ENCODE measurements at regions not wholly inside any gene's neighbourhood (a gene's known extent, or its start where the extent isn't known, plus 50 kb on each side); places are given as distances from the start of the nearest gene placed in this dataset.

- no peak for DNase-seq (ENCODE audit: low read depth in 2 of 3, low spot score in 2 of 3)
These were observed 92.4 kb upstream of the TMEM45B start for GRCh38 chr11:129723146-129723760.

GRCh38 chr11:129723761-129724162, 91.9 kb upstream of the TMEM45B start:
- no peak for DNase-seq (ENCODE audit: low read depth in 2 of 3, low spot score in 2 of 3)

DNA sequence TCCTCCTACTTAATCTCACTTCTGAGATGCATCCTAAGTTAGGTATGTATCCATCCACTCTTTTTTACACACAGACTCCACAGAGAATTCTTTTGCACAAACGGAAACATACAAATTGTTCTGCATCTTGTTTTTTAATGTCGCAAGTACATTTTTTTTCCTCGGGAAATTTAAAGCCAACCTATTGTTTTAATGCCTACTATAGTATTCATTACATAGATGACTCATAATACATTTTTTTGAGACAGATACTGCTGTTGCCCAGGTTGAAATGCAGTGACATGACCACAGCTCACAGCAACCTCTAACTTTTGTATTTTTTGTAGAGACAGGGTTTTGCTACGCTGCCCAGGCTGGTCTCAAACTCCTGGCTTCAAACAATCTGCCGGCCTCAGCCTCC, 90.8 kb upstream of the TMEM45B start:
- DNase-seq (ENCODE audit: low read depth in 2 of 3, low spot score in 2 of 3) = no peak

GRCh38 chr11:129726179-129726578, 89.5 kb upstream of the TMEM45B start:
- no peak for DNase-seq (ENCODE audit: low read depth in 2 of 3, low spot score in 2 of 3)

- no peak for DNase-seq (ENCODE audit: low read depth in 2 of 3, low spot score in 2 of 3)
These were observed 87.1 kb upstream of the TMEM45B start for GRCh38 chr11:129728581-129728980.

- no peak for DNase-seq (ENCODE audit: low read depth in 2 of 3, low spot score in 2 of 3)
These were observed 86.4 kb upstream of the TMEM45B start for GRCh38 chr11:129729216-129729615.

- no peak for DNase-seq (ENCODE audit: low read depth in 2 of 3, low spot score in 2 of 3)
These were observed 85.8 kb upstream of the TMEM45B start for GRCh38 chr11:129729823-129730222.

DNA sequence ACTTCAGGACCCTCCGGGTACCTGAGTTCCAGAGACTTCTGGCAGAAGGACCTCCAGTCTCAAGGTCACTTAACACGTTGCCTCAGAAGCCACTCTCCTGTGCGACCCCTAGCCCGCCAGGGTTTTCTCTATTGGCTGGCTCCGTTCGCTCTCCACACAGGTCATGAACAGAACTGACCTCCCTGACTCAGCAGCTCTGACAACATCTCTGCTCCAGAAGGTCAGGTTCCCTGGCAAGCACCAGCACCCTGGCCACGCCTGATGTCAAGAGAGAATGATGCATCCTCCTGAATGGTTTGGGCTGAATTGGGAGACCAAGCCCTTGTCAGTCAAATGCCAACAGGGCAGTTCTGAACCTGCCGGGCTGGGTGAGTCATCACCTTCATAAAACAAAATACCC, 84.3 kb upstream of the TMEM45B start:
- no peak for DNase-seq (ENCODE audit: low read depth in 2 of 3, low spot score in 2 of 3)

GRCh38 chr11:129732941-129733340, 82.7 kb upstream of the TMEM45B start:
- DNase-seq (ENCODE audit: low read depth in 2 of 3, low spot score in 2 of 3) = no peak

- no peak for DNase-seq (ENCODE audit: low read depth in 2 of 3, low spot score in 2 of 3)
These were observed 82.3 kb upstream of the TMEM45B start for GRCh38 chr11:129733384-129733783.

GRCh38 chr11:129733981-129734380, 81.7 kb upstream of the TMEM45B start:
- no peak for DNase-seq (ENCODE audit: low read depth in 2 of 3, low spot score in 2 of 3)

DNA sequence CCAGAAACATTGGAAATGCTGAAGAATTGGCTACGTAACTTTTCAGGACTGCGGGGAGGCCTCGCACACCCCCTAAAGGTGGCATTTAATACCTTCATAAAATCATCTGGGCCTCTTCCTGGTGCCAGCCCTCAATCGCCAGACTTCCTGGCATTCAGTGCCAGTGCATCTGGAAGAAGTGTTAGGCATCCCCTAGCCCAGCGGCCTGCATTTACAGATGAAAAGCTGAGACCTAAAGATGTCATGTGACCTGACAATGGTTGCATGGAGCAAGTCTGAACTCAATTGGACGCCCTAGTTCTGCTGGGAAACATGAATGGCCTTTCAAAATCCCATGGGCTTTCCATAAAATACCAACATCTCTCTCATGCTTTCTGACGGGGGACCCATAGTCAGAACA, 81.0 kb upstream of the TMEM45B start:
- no peak for DNase-seq (ENCODE audit: low read depth in 2 of 3, low spot score in 2 of 3)

- no peak for DNase-seq (ENCODE audit: low read depth in 2 of 3, low spot score in 2 of 3)
These were observed 77.8 kb upstream of the TMEM45B start for GRCh38 chr11:129737831-129738230.

GRCh38 chr11:129738242-129738641, 77.4 kb upstream of the TMEM45B start:
- no peak for DNase-seq (ENCODE audit: low read depth in 2 of 3, low spot score in 2 of 3)

DNA sequence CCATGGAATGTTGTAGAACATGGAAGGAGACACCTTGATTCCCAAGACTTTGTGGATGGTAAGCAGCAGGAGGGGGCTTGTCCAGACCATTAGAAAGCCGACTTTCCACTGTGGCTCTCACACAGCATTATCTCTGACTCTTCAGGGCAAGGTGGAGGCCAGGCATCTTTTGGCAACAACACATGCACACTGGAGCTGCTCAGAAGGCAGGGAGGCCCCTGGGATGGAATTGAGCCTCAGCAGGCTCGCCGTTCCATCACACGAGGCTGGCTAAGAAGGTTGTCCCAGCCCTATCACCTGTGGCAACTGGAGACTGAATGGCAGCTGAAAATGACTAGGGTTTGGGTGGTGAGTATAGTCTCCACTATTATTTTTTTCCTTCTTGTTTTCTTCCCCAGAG, 76.3 kb upstream of the TMEM45B start:
- DNase-seq (ENCODE audit: low read depth in 2 of 3, low spot score in 2 of 3) = no peak

DNA sequence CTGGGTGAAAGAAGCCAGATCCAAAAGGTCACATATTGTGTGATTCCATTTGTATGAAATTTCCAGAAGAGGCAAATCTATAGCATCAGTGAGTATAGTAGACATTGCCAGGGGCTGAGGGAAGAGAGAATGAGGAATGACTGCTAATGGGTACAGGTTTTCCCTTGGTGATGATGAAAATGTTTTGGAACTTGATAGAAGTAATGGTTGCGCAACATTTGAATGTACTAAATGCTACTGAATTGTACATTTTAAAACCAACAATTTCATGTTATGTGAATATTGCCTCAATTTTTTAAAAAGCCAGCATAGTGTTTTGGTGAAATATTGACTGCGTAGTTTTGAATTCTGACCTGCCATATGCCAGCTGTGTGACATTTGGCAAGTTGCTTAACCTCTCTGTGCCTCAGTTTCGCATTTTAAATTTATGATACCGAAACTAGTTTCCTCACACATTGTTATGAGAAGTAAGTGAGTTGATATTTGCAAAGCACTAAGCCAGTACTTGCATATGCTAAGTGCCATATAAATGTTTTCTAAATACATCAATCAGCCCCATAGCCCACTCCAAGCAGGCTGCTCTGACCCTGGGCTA, 75.4 kb upstream of the TMEM45B start:
- no peak for DNase-seq (ENCODE audit: low read depth in 2 of 3, low spot score in 2 of 3)

DNA sequence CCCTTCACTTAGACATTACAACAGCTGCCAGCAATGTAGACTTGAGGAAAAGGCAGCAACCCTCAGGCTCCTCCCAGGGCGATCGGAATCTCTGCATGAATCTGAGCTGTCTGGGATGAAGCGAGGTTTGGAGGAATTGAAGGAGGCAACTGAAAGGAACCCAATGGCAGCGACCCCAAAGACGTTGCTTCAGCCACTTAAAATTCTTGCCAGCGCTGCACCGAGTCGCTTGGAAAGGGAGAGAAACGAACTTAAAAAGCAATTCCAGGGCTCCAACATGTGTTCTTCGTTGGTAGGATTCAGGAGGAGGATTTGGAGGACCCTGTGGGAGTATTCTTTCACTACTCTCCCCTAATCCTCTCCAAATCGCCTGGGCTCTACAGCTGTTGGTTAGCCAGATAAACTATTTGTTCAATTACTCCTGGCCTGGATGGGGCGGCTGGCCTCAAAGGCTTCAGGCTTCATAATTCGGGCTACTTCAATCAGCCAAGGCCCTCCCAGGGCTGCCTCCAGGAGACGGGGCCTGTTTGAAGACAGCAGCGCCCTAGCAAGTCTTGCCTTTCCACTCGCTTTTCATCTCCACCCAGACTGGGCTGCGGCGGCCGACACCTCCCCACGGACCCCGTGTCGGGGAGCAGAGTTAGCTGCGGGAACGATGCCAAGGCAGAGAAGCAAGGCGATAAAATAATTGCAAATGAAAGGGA, 72.4 kb upstream of the TMEM45B start:
- no peak for DNase-seq (ENCODE audit: low read depth in 2 of 3, low spot score in 2 of 3)

DNA sequence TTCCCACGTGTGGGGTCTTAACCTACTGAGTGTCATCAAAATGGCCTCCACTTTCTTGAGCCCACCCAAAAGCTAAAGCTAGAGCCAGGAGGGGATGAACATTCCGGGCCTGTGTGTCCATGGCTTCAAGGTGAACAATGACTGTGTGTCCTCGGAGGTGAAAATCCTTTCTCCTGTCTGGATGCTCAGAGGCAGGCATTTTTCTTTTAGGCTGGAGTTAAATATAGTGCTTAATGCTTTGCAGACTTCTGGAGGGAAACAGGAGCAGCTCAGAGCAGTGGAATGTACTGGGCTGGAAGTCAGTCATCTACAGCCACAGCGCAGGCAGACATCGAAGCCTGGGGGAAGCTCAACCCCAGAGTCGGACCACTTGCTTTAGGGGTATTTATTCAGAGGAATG, 68.6 kb upstream of the TMEM45B start:
- DNase-seq (ENCODE audit: low read depth in 2 of 3, low spot score in 2 of 3) = no peak

DNA sequence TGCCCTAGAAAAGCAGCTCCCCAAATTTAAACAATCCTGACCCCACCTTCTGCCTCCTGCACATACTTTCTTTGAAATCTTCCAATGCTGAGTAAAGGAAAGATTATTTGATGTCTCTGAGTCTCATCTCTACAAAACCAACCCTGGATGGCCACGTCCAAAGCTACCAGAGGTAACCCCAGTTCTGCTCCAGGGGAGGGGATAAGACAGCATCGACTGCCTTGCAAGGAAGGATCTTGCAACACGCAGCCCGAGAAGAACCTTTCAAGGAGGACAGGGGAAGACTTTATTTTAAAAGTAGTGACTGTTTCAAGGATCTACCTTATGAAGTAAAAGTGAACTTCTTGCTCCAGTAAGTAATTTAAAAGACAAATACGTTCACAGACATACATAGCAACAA, 66.5 kb upstream of the TMEM45B start:
- DNase-seq (ENCODE audit: low read depth in 2 of 3, low spot score in 2 of 3) = no peak

- peak; percentile 65 to 79 (median 74) for DNase-seq (ENCODE audit: low read depth in 2 of 3, low spot score in 2 of 3)
These were observed 65.0 kb upstream of the TMEM45B start for GRCh38 chr11:129750343-129751292.

- no peak for DNase-seq (ENCODE audit: low read depth in 2 of 3, low spot score in 2 of 3)
These were observed 64.1 kb upstream of the TMEM45B start for GRCh38 chr11:129751511-129751910.
